ENCODE measurements at regions not wholly inside any gene's neighbourhood (a gene's known extent, or its start where the extent isn't known, plus 50 kb on each side); places are given as distances from the start of the nearest gene placed in this dataset.

DNA sequence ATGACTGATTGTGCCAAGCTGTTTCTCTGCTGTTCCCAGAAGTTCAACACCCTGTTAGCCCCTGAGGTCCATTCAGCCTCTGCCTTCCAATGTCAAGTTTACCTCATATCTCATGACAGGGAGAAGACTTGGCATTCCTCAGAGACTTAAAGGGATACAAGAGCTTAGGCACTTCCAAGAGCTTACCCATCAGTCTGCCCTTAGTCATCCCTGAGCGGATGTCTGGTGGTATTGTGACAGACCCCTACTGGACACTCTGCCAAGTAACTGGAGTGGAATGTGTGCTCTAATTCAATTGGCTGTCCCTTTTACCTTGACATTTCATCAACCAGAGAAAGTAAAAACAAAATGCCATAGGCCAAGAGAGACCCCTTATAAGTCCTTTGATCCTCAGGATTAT lies 151.5 kb downstream of the AASDHPPT start:
- no peak for TF ChIP-seq GATA3 (IDR thresholded peaks at IDR 0.05; ENCODE audit: low read depth, low read length)
- no peak for TF ChIP-seq GATA2 (IDR thresholded peaks at IDR 0.05; ENCODE audit: low read depth, low read length)
